NCI-H1436 (cell line): ENCODE measurements at regions not wholly inside any gene's neighbourhood (a gene's known extent, or its start where the extent isn't known, plus 50 kb on each side); places are given as distances from the start of the nearest gene placed in this dataset.

ENCODE experiments used
- DNase-seq: peaks from one replicate; lab custom pipeline; 2025; lab: John Stamatoyannopoulos, UW

DNA sequence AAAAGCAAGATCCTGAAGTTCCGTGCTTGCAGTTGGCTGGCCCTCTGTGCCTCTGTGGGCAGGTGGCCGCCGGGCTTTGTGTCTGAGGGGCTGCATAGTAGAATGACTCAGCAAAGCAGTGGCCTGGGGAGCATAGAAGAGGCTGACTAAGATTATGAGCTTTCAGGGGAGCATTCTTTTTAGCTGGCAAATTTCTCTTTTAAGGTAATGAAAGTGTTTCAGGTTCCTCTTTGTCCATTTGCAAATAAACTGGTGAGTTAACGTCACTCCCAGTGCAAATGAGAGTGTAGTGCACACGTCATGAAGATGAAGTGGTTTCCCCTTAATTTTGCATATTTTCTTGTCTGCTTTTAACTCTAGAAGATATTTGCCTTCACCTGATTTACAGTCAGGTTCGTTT, 98.6 kb downstream of the BCL2L11 start:
- no peak for DNase-seq

DNA sequence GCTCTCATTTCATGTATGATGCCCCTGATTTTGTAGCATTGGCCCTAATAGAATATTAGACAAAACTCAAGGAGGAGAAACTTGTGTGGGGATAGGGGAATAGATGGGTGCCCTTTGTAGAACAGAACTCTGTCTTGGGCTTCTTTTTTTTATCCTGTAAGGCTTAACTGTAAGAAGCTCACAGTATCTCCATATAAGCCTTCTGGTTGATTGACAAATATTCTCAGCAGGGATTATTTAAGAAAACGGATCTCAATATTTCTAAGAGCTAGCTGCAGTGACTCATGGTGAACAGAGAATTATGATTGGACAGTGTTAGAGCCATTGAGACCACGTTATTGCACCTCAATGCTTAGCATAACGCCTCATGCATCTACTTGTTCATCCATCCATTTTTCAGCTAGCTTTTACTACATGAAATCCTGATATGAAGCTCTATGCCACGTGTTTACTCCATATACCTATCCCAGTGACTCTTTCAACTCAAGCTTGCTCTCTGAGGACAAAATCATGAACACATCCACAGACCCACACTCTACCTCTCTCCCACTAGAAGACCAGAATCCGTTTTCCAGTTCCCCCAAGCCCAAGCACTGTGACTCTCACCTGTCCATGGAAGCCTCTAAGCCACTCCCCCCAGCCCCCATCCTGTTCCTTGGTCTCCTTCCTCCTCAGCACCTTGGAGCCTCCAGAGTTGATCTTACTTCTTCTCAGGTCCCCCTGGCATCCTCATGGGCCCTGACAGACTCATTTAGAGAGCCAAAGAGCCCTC, 99.2 kb downstream of the BCL2L11 start:
- DNase-seq = no peak

DNA sequence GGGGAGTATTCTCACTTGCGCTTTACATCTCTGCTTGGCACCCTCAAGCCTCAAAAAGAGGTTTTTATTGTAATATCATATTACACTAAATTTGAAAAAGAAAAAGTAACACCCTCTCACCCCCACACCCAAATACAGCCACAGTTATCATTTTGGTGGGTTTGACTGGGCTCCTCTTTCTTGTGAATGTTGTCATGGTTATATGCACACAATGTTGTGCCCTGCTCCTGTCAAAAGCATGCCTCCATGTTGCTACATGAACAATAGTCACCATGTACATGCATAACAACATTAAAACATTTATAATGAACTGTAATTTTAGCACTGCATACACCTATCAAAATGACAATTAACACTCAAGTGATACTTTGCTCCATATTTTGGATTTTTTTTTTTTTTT, 100.2 kb downstream of the BCL2L11 start:
- DNase-seq = no peak

DNA sequence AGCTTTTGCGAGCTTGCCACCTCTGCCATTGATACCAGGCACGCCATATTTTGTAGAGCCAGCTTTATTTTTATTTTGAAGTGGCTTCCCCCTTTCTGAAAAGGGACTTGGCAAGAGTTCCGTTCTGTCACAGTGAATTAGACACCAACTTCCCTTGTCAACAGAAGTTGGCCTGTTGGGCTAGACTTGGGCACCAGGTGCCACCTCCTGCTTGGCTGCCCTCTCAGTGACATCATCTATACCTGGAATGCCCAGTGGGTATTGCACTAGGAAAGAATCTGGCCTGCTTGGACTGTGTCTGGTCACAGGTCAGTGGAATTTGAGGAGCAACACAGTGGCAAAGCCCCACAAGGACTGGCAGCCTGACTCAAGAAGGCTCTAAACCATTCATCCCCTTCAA, 101.0 kb downstream of the BCL2L11 start:
- DNase-seq = no peak

DNA sequence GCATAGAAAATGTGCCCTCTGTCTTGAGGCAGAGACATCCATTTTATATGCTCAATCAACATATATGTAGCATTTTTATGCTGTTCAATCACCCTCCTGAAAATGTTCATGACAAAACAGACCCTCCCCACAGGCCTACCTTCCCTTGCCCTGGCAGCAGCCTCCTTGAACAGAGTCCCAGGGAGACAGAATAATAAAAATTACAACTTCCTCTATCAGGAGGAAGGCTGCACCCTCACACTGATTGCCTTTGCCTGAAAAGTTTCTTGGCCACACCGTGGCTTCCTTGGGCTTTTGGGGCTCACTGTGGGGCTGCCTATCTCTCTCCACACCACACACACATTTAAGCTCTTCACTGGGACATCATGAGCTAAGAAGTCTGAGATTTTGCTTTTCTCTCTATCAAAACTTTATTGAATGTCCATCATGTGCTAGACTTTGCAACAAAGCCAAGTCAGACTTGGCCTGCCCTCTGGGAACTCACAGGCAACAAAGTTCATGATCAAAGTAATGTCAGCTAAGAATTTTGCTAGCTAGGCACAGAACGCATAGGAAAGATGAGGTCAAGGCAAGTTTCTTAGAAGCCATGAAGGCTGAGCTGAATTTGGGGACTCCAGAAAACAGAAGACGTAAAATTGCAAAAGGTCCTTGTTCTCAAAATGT, 101.6 kb downstream of the BCL2L11 start:
- no peak for DNase-seq

DNA sequence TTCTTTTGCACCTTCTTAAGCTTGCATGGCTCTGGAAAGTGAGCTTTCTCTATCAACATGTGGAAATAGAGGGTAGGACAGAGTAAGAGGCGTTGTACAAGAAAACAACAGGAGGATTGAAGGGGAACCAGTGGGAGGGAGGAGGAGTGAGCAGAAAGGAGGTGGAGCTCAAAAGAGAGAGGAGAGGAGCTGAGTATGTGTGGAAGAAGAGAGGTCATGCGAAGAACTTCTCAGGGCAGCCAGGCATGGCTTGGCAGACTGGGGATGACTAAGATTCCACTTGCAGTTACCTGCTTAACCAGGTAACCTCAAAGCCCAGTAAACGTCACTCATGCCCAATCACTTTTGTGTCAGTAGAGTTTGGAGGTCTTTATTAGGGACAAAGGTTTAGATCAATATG, 105.1 kb downstream of the BCL2L11 start:
- no peak for DNase-seq

DNA sequence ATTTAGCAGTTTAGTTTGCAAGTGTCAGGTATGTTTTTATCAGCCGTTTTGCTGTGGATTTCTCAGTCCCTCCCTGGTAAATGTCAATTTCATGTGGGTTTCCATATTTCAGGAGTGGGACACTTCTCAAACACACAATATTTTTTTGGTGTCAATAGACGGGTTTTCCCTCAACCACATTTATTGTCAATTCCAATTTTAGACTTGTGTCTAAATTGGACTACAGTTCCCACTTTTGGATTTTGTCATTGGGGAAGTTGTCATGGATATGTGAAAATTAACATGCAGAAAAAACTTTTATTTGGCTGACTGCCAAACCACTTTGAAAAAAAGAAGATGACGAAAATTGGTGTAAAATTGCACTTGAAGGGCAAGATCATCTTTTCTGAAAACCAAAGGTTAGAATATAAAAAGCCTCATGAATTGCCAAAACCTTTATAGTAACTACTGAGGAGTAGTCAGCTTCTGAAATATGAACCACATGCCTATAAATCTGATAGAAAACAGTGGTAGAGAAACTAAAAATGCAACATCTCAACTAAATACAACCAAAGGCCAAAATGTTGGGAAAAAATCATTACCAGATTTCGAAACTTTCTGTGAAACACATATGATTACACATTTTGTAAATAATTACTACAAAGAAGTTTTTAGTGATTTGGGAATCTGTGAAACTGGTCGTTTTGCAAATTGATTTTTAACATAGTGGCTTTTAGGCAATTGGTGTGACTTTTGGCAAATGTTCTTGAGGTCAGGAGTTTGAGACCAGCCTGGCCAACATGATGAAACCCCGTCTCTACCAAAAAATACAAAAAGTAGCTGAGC, 106.4 kb downstream of the BCL2L11 start:
- no peak for DNase-seq

DNA sequence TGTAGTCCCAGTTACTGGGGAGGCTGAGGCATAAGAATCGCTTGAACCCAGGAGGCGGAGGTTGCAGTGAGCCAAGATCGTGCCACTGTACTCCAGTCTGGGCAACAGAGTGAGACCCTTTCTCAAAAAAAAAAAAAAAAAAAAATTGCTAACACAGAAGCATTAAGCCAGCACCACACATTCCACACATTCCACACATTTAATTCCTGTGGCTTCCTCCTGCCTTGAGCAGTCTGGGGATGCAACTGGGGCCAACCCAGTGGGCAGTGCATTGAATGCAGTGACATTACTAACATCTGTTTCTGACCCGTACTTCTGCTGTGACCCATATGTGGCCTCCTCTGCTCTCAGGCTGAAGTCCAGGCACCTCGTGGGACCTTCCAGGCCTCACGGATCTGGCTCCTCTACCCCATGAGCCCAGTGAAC, 107.0 kb downstream of the BCL2L11 start:
- no peak for DNase-seq

DNA sequence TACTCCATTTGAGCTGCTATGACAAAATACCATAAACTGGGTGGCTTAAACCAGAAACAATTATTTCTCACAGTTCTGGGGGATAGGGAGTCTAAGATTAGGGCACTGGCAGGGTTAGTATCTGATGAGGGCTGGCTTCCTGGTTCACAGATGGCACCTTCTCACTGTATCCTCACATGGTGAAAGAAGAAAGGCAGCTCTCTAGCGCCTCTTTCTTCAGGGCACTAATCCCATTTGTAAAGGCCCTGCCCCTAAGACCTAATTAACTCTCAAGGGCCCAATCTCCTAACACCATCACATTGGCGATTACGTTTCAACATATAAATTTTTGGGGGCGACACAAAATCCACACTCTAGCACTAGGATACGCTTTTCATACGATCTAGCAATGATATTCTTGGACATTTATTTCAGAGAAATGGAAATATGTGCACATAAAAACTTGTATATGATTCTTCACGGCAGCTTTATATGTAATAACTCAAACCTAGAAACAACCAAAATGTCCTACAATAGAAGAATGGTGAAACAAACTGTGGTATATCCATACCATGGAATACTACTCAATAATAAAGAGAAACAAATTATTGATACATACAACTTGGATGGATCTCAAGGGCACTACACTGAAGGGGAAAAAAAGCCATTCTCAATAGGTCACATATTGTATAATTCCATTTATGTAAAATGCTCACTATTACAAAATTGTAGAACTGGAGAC, 111.0 kb downstream of the BCL2L11 start:
- DNase-seq = no peak

DNA sequence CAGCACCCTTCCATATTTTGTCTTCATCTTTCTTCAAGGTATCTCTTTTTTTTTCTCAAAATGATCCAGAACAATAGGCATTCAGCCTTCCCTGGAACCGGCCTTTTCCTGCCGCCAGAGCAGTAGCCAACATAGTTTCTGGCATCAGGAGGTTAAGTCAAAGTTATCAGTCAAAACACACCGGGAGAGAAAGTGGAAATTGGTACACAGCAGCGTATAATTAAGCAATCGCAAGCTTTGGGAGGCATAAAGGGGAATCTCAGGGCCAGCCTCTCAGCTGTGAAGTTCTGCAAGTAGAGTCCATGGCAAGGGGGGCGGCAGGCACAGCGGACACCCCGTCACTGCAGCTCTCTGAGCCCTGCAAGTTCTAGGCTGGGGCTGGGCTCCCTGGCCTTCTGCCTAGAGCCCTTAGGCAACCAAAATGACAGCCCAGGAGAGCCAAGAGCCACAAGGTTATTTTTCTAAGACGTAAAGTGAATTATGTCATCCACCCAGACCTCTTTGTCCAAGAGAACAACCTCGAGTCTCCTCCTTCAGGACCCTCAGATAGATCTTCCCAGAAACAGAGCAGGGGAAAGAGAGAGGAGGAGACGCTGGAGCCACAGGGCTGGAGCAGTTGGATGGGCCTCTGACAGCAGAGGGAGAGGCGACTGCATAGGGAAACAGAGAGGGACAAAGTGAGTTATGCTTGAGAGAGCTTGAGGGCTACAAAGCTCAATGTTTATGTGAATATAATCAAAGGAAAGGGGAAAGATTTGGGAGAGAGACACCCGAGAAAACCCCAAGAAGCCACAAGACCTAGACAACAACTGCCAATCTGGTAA, 114.7 kb downstream of the BCL2L11 start:
- no peak for DNase-seq

DNA sequence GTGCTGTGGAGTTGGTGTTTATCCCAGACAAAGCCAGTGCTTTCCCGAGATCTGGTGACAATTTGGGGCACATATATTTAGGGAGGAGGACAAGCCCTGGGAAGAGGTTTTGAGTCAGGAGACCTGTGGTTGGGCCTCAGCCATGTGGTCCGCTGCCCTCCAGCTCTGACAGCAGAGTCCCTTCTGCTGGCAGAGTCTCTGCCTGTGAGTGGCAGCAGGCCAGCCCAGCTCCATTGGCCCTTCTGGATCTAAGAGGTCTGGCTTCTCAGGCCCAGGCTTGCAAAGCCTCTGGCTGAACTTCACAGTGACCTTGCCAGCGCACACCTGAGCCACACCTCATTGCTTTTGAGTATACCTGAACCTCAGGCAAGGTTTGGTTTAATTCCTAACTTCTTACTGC, 115.3 kb downstream of the BCL2L11 start:
- no peak for DNase-seq

DNA sequence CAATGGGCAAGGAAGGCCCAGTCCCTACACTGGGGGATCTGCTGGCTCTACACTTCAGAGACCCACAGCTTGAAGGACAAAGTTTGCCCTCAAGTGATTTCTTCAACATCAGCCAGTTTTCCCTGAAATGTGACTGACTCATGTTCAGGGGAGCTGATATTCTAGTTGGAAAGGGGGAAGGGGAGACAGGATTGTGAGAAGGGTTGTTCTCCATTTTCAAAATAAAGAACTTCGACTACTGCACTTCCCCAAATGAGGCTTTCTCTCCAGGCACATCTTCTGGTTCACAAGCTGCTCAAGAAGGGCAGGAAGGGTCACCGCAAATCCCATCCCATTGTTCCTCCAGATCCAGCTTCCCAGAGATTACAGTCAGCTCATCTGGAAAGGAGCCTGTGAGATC, 117.6 kb downstream of the BCL2L11 start:
- DNase-seq = no peak

DNA sequence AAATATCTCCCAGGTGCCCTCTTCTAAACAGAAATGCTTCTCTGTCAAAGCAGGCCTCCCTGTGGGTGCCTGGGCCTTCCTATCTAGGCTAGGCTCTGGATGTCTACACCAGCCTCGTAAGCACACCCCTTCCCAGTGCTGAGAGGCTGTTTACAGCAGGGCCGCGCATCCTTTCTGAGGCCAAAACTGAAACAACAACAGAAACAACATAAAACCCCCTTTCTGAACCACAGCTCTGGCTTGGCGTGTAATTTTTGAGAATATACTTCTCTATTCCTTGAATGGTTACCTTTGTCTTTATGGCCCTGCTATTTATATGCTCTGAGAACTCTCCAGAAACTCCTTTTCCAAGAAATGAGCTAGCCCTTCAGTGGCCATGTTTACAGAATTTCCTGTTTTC, 118.4 kb downstream of the BCL2L11 start:
- no peak for DNase-seq

DNA sequence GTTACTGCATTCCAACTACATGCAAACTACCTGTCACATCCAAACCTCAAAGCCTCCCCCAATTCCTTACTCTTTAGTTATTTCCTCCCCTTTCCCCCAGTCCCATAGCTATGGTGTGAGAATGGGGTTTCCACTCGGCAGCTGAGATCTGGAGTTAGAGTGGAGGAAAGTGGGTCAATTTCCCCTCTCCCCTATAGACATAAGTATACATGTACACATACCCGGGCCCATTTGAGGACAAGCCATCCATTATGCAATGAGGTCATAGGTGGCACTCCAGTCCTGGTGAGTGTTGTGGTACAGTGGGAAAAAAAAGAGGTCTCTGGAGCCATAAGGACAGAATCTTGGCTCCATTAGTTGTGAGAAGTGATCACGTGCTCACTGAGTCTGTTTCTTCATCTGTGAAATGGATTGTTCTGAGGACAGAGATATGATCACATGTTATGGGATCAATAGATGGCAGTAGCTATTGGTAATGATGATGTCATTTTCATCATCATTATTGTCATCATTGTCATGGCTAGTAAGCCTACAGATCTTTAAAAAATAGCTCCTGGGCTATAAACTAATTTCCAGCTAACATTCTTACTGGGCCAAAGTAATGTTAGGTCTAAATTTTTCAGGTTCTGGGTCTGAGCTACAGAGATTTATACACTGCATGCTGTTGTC, 119.0 kb downstream of the BCL2L11 start:
- no peak for DNase-seq

DNA sequence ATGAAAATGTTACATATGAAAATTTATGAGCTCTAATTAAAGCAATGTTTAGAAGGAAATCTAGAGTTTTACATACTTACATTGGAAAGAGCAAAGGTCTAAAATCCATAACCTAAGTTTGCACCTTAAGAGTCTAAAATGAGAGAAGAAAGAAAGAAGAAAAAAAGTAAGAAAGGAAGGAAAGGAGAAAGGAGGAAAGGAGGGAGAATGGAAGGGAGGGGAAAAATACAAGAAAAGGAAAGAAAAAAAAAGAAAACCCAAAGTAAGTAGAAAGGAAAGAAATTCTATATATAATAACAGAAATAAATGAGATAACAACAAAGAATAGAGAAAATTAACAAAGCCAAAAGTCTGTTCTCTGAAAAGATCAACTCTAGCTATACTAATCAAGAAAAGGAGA, 122.6 kb downstream of the BCL2L11 start:
- DNase-seq = no peak

DNA sequence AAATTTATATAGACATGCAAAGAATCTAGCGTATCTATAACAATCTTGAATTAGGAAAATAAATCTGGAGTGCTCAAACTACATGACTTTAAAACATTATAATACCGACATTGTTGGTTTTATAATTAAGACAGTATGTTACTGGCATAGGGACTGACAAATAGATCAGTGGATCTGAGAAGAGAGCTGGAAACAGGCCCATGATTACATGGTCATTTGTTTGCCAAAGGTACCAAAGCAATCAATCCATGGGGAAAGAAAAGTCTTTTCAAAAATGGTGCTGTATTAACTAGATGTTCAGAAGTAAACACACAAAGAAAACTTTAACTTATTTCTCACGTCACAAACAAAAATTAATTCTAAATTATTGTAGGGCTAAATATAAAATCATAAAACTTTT, 124.2 kb downstream of the BCL2L11 start:
- no peak for DNase-seq

DNA sequence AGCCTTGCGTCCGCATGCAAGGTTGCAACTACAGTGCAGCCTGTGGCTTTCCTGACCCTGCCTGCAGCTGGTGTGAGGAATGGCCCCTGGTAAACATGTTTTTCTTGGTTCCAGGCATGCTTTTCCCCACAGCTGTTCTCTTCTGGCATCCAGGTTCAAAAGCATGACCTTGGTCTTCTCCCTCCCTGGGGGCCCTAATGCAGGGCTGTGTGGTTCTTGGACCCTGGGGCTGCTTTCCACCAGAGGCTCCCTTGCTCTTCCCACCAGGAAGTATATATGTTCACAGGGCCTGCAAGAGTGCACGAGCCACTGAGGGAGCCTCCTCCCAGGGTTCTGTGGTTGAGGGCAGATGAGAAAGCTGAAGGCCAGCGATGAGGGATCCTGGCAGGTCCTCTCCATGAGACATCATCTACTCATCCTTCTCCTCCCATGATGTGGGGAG, 125.9 kb downstream of the BCL2L11 start:
- DNase-seq = no peak

DNA sequence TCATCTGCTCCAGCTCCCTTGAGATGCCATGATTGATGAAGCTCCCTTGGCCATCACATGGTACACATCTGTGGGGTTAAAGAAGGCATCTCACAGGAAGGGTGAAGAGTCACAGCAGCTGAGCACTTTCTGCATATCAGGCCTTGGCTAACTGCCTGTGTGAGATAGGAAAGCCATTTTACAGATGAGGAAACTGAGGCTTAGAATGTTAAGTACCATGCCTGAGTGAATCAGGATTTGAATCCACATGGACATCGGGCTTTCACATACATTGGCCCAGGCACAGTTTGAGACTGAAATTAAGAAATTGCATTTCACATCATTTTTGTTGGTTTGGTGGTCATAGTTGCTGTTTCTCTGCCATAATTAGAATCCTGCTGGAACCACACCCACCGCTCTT, 126.8 kb downstream of the BCL2L11 start:
- DNase-seq = no peak

DNA sequence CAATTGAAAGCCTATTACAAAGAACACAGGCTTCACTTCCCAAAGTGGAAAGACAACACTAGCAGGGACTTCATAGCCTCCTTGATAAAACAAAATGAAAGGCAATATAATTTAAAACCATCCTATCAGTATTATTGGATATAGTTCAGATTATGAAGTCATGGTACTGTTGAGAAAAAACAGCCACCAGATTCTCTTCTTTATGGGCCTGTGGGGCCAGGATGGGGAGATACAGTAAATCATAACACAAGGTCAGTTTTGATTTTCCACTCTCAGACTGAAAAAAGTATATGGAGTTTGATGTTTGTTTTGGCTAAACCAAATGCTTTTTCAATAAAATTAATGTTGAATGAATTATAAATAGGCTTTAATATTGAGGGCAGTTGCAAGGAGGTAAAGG, 129.1 kb downstream of the BCL2L11 start:
- DNase-seq = no peak

DNA sequence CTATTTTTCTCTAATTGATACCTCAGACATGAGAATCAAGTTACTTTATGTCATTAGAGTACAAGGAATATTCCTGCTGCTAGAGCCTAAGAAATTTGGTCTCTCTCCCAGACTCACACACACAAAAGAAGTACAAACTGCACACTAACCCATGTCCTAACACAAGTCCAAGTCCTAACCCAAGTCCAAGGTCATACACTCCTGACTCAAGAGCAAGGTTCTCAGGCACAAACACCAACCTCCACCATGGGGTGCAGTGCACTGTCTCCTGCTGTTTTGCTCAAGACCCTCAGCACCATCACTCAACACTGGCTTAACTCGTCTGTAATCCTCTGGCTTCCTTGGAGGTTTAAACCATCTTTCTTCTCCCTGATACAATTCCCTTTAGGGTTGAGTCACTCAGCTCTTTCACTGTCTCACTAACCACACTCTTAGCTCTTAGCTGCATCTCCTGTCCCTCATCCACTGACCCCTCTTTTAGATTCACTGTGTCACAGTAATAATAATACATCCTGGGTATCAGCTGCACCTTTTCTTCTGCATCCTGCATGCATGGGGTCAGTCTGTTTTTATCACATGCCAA, 129.8 kb downstream of the BCL2L11 start:
- DNase-seq = no peak
